H1 (cell line): ENCODE measurements at regions not wholly inside any gene's neighbourhood (a gene's known extent, or its start where the extent isn't known, plus 50 kb on each side); places are given as distances from the start of the nearest gene placed in this dataset.

Source experiments
- BRCA1 ChIP-seq: IDR thresholded peaks from 2 replicates; pipeline ENCODE4 v1.6.1; 2012; ENCODE audit warnings: low read depth, low read length, improper control_type of control experiment
- CBX5 ChIP-seq: fragments of 300-800, 300-1000 bp; sonication (generic); IDR thresholded peaks from 2 replicates; pipeline ENCODE4 v1.7.1; 2016; ENCODE audit warnings: antibody characterized with exemption, low read length, low read depth
- JUN ChIP-seq: IDR thresholded peaks from 2 replicates; pipeline ENCODE4 v1.6.1; 2011; ENCODE audit warnings: low read depth, mild to moderate bottlenecking, improper control_type of control experiment, low read length
- KDM1A ChIP-seq: fragments of 200-600, 300-600 bp; sonication (generic); IDR thresholded peaks from 2 replicates; pipeline ENCODE4 v1.7.1; 2016; ENCODE audit warnings: mild to moderate bottlenecking, low read length, borderline replicate concordance
- MAFK ChIP-seq: IDR thresholded peaks from 2 replicates; pipeline ENCODE4 v1.6.1; 2012; ENCODE audit warnings: low read depth, mild to moderate bottlenecking, improper control_type of control experiment, low read length
- RFX5 ChIP-seq: IDR thresholded peaks from 2 replicates; pipeline ENCODE4 v1.6.1; 2011; ENCODE audit warnings: low read depth, low read length, improper control_type of control experiment, borderline replicate concordance
- TF ChIP-seq, protein P1 (sequence below): fragments of 300-600 bp; sonication (generic); IDR thresholded peaks from 2 replicates; pipeline ENCODE4 v1.7.1; 2012; ENCODE audit warnings: low read length, moderate library complexity, mild to moderate bottlenecking, inconsistent platforms; ENCODE audit not compliant: insufficient replicate concordance

DNA sequence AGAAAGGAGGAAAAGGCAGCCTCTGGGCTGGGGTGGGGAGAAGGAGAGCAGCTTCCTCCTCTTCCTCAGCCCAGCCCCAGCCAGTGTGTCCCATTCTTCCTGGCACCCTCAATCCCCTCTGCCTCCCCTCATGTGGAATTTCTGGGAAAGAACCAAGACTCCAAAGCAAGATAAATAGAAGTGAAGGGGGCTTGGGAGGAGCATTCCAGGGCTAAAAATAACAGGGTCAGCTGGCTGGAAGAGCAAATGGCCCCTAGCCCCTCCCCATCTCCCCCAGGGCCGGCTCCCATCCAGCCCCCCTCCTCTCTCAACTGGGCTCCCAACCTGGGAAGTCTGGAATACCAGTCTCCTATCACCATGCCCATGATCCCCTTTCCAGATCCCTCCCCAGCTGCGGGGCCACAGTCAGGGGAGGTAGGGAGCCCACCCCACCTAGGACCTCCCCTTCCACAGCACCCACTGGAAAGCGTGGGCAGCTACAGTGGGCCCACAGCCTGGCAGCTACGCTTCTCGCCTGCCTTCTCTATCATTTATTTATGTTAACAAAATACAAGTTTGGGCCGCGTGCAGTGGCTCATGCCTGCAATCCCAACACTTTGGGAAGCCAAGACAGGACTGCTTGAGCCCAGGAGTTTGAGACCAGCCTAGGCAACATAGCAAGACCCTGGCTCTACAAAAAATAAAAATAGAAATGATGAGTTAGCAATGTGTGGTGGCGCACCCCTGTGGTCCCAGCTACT is 88.3 kb downstream of the IRF2BPL start (continued):
- TF ChIP-seq, protein P1, sequence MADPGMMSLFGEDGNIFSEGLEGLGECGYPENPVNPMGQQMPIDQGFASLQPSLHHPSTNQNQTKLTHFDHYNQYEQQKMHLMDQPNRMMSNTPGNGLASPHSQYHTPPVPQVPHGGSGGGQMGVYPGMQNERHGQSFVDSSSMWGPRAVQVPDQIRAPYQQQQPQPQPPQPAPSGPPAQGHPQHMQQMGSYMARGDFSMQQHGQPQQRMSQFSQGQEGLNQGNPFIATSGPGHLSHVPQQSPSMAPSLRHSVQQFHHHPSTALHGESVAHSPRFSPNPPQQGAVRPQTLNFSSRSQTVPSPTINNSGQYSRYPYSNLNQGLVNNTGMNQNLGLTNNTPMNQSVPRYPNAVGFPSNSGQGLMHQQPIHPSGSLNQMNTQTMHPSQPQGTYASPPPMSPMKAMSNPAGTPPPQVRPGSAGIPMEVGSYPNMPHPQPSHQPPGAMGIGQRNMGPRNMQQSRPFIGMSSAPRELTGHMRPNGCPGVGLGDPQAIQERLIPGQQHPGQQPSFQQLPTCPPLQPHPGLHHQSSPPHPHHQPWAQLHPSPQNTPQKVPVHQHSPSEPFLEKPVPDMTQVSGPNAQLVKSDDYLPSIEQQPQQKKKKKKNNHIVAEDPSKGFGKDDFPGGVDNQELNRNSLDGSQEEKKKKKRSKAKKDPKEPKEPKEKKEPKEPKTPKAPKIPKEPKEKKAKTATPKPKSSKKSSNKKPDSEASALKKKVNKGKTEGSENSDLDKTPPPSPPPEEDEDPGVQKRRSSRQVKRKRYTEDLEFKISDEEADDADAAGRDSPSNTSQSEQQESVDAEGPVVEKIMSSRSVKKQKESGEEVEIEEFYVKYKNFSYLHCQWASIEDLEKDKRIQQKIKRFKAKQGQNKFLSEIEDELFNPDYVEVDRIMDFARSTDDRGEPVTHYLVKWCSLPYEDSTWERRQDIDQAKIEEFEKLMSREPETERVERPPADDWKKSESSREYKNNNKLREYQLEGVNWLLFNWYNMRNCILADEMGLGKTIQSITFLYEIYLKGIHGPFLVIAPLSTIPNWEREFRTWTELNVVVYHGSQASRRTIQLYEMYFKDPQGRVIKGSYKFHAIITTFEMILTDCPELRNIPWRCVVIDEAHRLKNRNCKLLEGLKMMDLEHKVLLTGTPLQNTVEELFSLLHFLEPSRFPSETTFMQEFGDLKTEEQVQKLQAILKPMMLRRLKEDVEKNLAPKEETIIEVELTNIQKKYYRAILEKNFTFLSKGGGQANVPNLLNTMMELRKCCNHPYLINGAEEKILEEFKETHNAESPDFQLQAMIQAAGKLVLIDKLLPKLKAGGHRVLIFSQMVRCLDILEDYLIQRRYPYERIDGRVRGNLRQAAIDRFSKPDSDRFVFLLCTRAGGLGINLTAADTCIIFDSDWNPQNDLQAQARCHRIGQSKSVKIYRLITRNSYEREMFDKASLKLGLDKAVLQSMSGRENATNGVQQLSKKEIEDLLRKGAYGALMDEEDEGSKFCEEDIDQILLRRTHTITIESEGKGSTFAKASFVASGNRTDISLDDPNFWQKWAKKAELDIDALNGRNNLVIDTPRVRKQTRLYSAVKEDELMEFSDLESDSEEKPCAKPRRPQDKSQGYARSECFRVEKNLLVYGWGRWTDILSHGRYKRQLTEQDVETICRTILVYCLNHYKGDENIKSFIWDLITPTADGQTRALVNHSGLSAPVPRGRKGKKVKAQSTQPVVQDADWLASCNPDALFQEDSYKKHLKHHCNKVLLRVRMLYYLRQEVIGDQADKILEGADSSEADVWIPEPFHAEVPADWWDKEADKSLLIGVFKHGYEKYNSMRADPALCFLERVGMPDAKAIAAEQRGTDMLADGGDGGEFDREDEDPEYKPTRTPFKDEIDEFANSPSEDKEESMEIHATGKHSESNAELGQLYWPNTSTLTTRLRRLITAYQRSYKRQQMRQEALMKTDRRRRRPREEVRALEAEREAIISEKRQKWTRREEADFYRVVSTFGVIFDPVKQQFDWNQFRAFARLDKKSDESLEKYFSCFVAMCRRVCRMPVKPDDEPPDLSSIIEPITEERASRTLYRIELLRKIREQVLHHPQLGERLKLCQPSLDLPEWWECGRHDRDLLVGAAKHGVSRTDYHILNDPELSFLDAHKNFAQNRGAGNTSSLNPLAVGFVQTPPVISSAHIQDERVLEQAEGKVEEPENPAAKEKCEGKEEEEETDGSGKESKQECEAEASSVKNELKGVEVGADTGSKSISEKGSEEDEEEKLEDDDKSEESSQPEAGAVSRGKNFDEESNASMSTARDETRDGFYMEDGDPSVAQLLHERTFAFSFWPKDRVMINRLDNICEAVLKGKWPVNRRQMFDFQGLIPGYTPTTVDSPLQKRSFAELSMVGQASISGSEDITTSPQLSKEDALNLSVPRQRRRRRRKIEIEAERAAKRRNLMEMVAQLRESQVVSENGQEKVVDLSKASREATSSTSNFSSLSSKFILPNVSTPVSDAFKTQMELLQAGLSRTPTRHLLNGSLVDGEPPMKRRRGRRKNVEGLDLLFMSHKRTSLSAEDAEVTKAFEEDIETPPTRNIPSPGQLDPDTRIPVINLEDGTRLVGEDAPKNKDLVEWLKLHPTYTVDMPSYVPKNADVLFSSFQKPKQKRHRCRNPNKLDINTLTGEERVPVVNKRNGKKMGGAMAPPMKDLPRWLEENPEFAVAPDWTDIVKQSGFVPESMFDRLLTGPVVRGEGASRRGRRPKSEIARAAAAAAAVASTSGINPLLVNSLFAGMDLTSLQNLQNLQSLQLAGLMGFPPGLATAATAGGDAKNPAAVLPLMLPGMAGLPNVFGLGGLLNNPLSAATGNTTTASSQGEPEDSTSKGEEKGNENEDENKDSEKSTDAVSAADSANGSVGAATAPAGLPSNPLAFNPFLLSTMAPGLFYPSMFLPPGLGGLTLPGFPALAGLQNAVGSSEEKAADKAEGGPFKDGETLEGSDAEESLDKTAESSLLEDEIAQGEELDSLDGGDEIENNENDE: no peak
- no peak for TF ChIP-seq RFX5
- no peak for TF ChIP-seq BRCA1
- no peak for TF ChIP-seq KDM1A
- TF ChIP-seq CBX5: no peak
- TF ChIP-seq MAFK: no peak
- TF ChIP-seq JUN: no peak
